RWPE1 (cell line): ENCODE measurements at regions not wholly inside any gene's neighbourhood (a gene's known extent, or its start where the extent isn't known, plus 50 kb on each side); places are given as distances from the start of the nearest gene placed in this dataset.

Experiments used
- CTCF ChIA-PET: fragments of 350-600 bp; sonication (Branson Sonifier 250); formaldehyde crosslinking; extraction: SDS; loops from one replicate; lab custom pipeline; 2021; lab: Yijun Ruan, JAX
- POLR2A ChIA-PET: fragments of 400-600 bp; formaldehyde crosslinking; extraction: SDS; loops from one replicate; lab custom pipeline; 2020; ENCODE audit warnings: antibody characterized with exemption; ENCODE audit not compliant: low non-redundant PET; lab: Yijun Ruan, JAX
- DNase-seq: peaks from one replicate; pipeline ENCODE4 v3.0.0; 2012; ENCODE audit warnings: low spot score
- H3K27ac ChIP-seq: fragments of 450-650 bp; 2 replicates; pipeline ENCODE4 v1.5.1; 2017
- TF ChIP-seq, protein P1 (sequence below): fragments of 450-650 bp; conservative IDR thresholded peaks from 2 replicates; pipeline ENCODE4 v1.5.1; 2017; ENCODE audit warnings: low read depth, mild to moderate bottlenecking

DNA sequence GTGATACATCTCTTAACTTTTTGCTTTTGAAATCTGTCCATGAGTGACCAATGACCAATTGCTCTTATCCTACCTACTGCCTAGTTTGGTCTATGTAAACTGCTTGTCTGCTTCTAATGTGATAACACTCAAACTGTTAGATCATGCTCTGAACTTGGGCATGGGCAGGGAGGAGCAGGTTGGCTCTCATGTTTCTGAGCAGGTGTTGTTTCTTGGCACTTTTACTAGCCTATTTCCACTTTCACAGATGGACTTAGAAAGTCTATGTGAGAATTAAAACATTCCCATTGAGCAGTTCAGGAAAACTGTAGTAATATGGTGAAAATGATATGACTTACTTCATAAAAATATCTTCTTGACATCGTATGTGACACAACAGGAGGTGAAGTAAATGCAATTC lies 538.4 kb downstream of the HACE1 start:
- POLR2A ChIA-PET: no interaction called here
- DNase-seq: no peak
- CTCF ChIA-PET: no interaction called here
- no peak overlapping the region for H3K27ac ChIP-seq
- TF ChIP-seq, protein P1, sequence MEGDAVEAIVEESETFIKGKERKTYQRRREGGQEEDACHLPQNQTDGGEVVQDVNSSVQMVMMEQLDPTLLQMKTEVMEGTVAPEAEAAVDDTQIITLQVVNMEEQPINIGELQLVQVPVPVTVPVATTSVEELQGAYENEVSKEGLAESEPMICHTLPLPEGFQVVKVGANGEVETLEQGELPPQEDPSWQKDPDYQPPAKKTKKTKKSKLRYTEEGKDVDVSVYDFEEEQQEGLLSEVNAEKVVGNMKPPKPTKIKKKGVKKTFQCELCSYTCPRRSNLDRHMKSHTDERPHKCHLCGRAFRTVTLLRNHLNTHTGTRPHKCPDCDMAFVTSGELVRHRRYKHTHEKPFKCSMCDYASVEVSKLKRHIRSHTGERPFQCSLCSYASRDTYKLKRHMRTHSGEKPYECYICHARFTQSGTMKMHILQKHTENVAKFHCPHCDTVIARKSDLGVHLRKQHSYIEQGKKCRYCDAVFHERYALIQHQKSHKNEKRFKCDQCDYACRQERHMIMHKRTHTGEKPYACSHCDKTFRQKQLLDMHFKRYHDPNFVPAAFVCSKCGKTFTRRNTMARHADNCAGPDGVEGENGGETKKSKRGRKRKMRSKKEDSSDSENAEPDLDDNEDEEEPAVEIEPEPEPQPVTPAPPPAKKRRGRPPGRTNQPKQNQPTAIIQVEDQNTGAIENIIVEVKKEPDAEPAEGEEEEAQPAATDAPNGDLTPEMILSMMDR: no peak

DNA sequence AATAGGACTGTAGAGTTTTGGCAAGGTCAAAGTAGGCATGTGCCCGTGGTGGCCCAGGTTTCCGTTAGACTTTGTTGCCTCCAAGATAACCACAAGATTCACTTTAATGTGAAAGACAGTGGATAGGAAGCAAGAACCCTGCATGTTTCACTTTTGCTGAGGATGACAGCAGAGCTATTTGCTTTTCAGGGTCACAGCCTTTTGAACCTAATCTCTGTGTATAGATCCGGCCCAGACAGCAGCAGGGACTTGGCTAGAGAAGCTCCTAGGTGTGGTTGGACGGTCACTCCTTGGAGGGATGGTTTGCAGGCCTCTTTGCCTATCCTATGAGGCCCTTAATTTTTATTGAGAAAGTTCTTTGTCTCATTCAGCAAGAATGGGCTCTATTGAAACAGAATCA lies 538.8 kb downstream of the HACE1 start:
- ChIA-PET CTCF (interaction anchor here (0.6 kb wide), 1 partner anchor 8 kb away, joined by 5 read pairs; no protein-coding TSS in a partner anchor), POLR2A (no interaction called here)
- no peak overlapping the region for H3K27ac ChIP-seq
- DNase-seq: no peak
- TF ChIP-seq, protein P1: no peak

DNA sequence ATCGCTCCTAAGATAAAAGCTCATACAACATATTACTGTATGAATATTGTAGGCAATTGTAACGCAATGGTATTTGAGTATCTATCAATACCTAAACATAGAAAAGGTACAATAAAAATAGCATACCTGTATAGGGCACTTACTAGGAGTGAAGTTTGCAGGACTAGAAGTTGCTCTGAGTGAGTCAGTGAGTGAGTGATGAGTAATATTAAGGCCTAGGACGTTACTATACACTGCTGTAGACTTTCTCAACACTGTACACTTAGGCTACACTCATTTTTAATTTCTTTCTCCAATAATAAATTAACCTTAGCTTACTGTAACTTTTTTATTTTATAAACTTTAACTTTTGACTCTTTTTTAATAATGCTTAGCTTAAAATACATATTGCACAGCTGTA lies 546.9 kb downstream of the HACE1 start:
- DNase-seq: no peak
- no peak overlapping the region for H3K27ac ChIP-seq
- TF ChIP-seq, protein P1: no peak
- ChIA-PET POLR2A (no interaction called here), CTCF (interaction anchor here (1.1 kb wide), 1 partner anchor 8 kb away, joined by 5 read pairs; no protein-coding TSS in a partner anchor)

DNA sequence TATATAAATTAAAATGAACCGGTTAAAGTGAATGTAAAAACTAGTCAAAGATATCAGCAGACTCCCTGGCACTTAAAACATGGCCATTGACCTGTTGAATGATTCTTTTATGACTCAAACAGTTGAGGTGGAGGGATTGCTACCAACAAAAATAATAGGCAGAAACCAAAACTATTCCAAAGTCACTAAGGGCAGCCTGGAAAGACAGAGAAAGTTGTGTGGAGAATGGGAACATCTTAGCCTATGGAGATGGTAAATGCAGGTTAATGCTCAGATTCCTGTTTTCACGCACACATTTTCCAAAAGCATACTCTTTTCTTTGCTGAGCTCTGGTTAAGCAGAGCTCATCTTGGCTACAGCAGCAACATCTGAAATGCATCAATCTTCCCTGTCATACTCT lies 553.5 kb downstream of the HACE1 start:
- CTCF ChIA-PET: no interaction called here

DNA sequence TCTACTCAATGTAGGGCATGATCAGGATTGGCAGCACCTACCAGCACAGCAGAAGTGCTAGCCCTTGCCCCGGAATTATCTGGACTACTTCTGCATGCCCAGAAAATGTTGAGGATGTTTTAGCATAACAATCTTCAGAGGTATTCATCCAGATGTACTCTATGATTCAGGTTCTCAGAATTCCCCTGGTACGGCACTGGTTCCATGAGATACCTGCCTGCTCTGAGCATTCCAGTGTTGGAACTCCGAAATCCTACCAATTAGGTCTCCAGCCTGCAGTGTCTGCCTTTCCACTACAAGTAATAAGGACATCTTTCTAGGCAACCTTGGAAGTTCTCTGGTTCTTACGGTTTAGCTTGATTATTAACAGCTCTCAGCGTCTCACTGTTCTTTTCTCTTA lies 554.5 kb downstream of the HACE1 start:
- DNase-seq: no peak
- CTCF ChIA-PET: no interaction called here
- POLR2A ChIA-PET: no interaction called here
- TF ChIP-seq, protein P1: no peak
- no peak overlapping the region for H3K27ac ChIP-seq

More for the DNA sequence above, 553.5 kb downstream of the HACE1 start:
- POLR2A ChIA-PET: no interaction called here
- TF ChIP-seq, protein P1: no peak
- H3K27ac ChIP-seq: no peak overlapping the region
- no peak for DNase-seq

DNA sequence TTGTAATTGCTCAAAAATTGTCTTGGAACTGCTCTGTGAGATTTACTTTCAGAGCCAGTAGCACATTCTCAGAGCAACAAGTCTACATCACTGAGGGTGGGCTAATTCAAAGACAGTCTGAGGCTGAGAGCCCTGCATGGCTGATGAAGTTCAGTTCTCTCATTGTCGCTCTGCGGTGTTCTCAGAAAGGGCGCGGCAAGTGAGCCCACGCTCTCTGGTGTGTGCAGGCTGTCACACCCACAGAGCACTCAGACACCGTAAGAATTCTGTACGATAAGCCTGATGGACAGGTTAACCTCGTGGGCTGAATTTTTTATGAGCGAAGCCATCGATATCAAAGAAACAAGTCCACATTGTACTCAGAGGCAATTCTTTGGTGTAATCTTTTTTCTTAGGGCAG lies 557.8 kb downstream of the HACE1 start:
- DNase-seq: no peak
- TF ChIP-seq, protein P1: no peak
- POLR2A ChIA-PET: no interaction called here
- CTCF ChIA-PET: no interaction called here
- H3K27ac ChIP-seq: no peak overlapping the region

DNA sequence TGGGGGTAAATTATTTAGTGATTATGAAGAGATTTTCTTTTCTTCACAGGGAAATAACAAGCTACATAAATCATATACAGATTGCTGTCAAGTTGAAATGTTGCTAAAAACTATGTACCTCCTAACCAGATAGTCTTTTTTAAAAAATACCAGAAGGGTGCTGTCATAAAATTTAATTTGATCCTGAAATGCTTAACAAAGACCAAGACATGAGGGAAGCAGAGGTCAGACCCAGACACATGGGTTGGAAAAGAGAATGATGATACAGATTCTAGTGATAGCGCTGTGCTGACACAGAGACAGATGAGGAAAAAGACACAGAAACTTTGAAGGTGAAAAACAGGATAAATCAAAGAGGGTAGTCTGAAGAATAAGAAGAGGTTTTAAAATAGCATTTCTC lies 573.1 kb downstream of the HACE1 start:
- DNase-seq: no peak
- POLR2A ChIA-PET: interaction anchor here (0.6 kb wide), 1 partner anchor 178 kb away, joined by 10 read pairs; no protein-coding TSS in a partner anchor
- CTCF ChIA-PET: no interaction called here
- H3K27ac ChIP-seq: no peak overlapping the region
- TF ChIP-seq, protein P1: no peak
